K562 (cell line): ENCODE measurements at regions not wholly inside any gene's neighbourhood (a gene's known extent, or its start where the extent isn't known, plus 50 kb on each side); places are given as distances from the start of the nearest gene placed in this dataset.

Source experiments
- ATAC-seq: fragments of 200-7000 bp; cut with Tn5 transposase; 3 replicates; pipeline ENCODE4 v1.9.1; 2020; ENCODE audit warnings: moderate library complexity
- BruUV-seq: library from RNA; stranded (reverse); fragments of 400-500 nt; replicated peaks from 2 replicates; lab custom pipeline; 2021; lab: Mats Ljungman, UMichigan
- CTCF ChIA-PET: fragments of 300-600 bp; formaldehyde crosslinking; extraction: SDS; loops from one replicate; lab custom pipeline; 2021; ENCODE audit warnings: low intra/inter-chr PET ratio; lab: Yijun Ruan, JAX
- POLR2A ChIA-PET: fragments of 300-600, 350-650 bp; sonication (Branson Sonifier 250); formaldehyde crosslinking; extraction: SDS; loops from one replicate; lab custom pipeline; 2021; ENCODE audit warnings: antibody characterized with exemption, inconsistent platforms; lab: Yijun Ruan, JAX
- DNase-seq, 4 experiments: peaks; one replicate each; pipeline versions ENCODE4 v3.0.0 to v3.0.0-alpha.2; 2011 to 2018; ENCODE audit warnings: low spot score in 3 of 4, mixed read lengths in 3 of 4; ENCODE audit errors: extremely low read depth in 1 of 4
- FAIRE-seq: peaks from 2 replicates; lab custom pipeline; 2011; peaks lifted over from hg19 to GRCh38; lab: Jason Lieb, UNC
- H2AFZ ChIP-seq: 2 replicates; pipeline ENCODE4 v1.6.0; 2011; ENCODE audit warnings: low read depth, low read length, control low read depth, inconsistent platforms
- H3K27ac ChIP-seq: fragments of 200-600 bp; 3 replicates; pipeline ENCODE4 v1.8.0; 2011; ENCODE audit warnings: low read depth, mild to moderate bottlenecking, control low read depth, inconsistent platforms, low read length, moderate library complexity, mixed read lengths; ENCODE audit errors: extremely low read depth
- H3K27me3 ChIP-seq, 2 experiments: fragments of 300-600 bp in 1 of 2; 2 replicates in 1 of 2; 3 replicates in 1 of 2; pipeline versions ENCODE4 v1.6.0 to v1.8.0; 2011; ENCODE audit warnings: inconsistent platforms in 2 of 2, low read length in 2 of 2, mild to moderate bottlenecking in 1 of 2, mixed read lengths in 1 of 2, moderate library complexity in 1 of 2; ENCODE audit not compliant: control insufficient read depth in 2 of 2, insufficient read depth in 2 of 2
- H3K36me3 ChIP-seq: fragments of 300-600 bp; 3 replicates; pipeline ENCODE4 v1.8.0; 2011; ENCODE audit warnings: mild to moderate bottlenecking, low read length, inconsistent platforms; ENCODE audit not compliant: control insufficient read depth, insufficient read depth
- H3K4me1 ChIP-seq, 2 experiments: fragments of 200-600 bp in 1 of 2; replicated peaks in 1 of 2; 2 replicates in 1 of 2; 3 replicates in 1 of 2; pipeline versions ENCODE4 v1.5.1 to v1.8.0; 2011; ENCODE audit warnings: inconsistent platforms in 2 of 2, low read length in 2 of 2, mild to moderate bottlenecking in 1 of 2, mixed read lengths in 1 of 2, moderate library complexity in 1 of 2; ENCODE audit not compliant: control insufficient read depth in 2 of 2, insufficient read depth in 2 of 2
- H3K4me2 ChIP-seq: 2 replicates; pipeline ENCODE4 v1.6.1; 2011; ENCODE audit warnings: low read length, control low read depth, inconsistent platforms, mixed read lengths; ENCODE audit not compliant: insufficient read depth
- H3K4me3 ChIP-seq: fragments of 200-600 bp; sonication (generic), shearing (Covaris generic); 2 replicates; pipeline ENCODE4 v1.5.1; 2016; ENCODE audit warnings: control low read depth, inconsistent platforms
- H3K79me2 ChIP-seq: fragments of 200-600 bp; 3 replicates; pipeline ENCODE4 v1.8.0; 2011; ENCODE audit warnings: low read length, inconsistent platforms; ENCODE audit not compliant: control insufficient read depth, insufficient read depth
- H3K9ac ChIP-seq, 2 experiments: 2 replicates each; pipeline versions ENCODE4 v1.6.0 to v1.6.1; 2011; ENCODE audit warnings: low read depth in 2 of 2, low read length in 2 of 2, control low read depth in 1 of 2, inconsistent platforms in 1 of 2, mild to moderate bottlenecking in 1 of 2, mixed read lengths in 1 of 2; ENCODE audit not compliant: insufficient read depth in 1 of 2
- H3K9me1 ChIP-seq: one replicate; pipeline ENCODE4 v1.6.0; 2011; ENCODE audit warnings: inconsistent platforms, mild to moderate bottlenecking, low read length, moderate library complexity; ENCODE audit not compliant: control insufficient read depth, insufficient read depth
- H3K9me3 ChIP-seq: replicated peaks from 2 replicates; pipeline ENCODE4 v1.5.1; 2011; ENCODE audit warnings: low read depth, low read length, inconsistent platforms; ENCODE audit not compliant: control insufficient read depth, insufficient read depth
- H4K20me1 ChIP-seq: replicated peaks from 2 replicates; pipeline ENCODE4 v1.6.1; 2011; ENCODE audit warnings: low read length, inconsistent platforms, mixed read lengths; ENCODE audit not compliant: control insufficient read depth, insufficient read depth
- CEBPG ChIP-seq, 3 experiments: fragments of 200-800 bp in 1 of 3; sonication (Bioruptor generic) in 1 of 3; sonication (generic) in 1 of 3; formaldehyde crosslinking in 1 of 3; IDR thresholded peaks in 2 of 3; conservative IDR thresholded peaks in 1 of 3; 2 replicates each; pipeline versions ENCODE4 v1.6.1 to v1.8.0; 2016 to 2022; ENCODE audit warnings: missing compliant biosample characterization in 2 of 3, missing genetic modification characterization in 2 of 3, mild to moderate bottlenecking in 1 of 3, missing genetic modification reagents in 1 of 3
- WGBS: fragments of 100-300 bp; shearing (Covaris generic); methylation state at CpG from one replicate; pipeline ENCODE4 v1.1.6; 2016; ENCODE audit warnings: low coverage, mixed read lengths; ENCODE audit not compliant: insufficient coverage; ENCODE audit errors: missing lambda C conversion rate; 5-methylcytosine and 5-hydroxymethylcytosine counted together
- in situ Hi-C: fragments of 300-500 bp; cut with MboI; formaldehyde crosslinking; loops from 4 replicates; pipeline ENCODE4 v1.15.0; 2018; ENCODE audit warnings: inconsistent platforms, mixed read lengths
- intact Hi-C: fragments of 100-400 bp; cut with micrococcal nuclease; formaldehyde crosslinking; loops from 2 replicates; pipeline ENCODE4 v1.14.2; 2022
- TF ChIP-seq, protein P1 (sequence below): sonication (generic); formaldehyde crosslinking; IDR thresholded peaks from 2 replicates; pipeline ENCODE4 v1.8.0; 2023; ENCODE audit warnings: missing genetic modification reagents, mild to moderate bottlenecking, borderline replicate concordance

DNA sequence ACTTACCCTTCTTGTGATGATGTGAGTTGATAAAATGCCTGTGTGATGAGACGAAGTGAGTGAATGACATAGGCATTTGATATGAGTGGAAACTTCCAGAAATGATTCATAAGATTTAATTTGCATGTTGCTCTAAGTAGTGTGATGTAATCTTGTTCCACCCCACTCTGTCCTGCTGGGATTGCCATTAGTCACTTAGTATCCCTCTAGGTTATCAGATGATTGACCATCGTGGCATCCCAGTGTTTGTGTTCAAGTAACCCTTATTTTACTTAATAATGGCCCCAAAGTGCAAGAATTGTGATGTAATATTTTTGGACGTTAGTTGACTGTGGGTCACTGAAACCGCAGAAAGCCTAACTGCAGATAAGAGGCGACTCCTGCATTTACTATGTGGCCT, 214.4 kb upstream of the DIO2 start:
- H3K27ac ChIP-seq = no peak overlapping the region
- H4K20me1 ChIP-seq = no peaks in the 10 kb centered on the region
- POLR2A ChIA-PET = no interaction called here
- no peaks in the 10 kb centered on the region for H3K9me1 ChIP-seq
- FAIRE-seq (no peak), DNase-seq (no peak), ATAC-seq (no peak)
- no TSS peak for BruUV-seq
- H3K4me2 ChIP-seq = no peak overlapping the region
- TF ChIP-seq CEBPG (CRISPR knock-in tag; IDR thresholded peaks at IDR 0.05) = no peak
- TF ChIP-seq CEBPG (tag; conservative IDR thresholded peaks at IDR 0.05 in 1 of 2, IDR thresholded peaks at IDR 0.05 in 1 of 2) = 0 out of 4 replicates have a peak, but pooled peaks of 1 of the 2 experiments have one; percentile 20
- TF ChIP-seq, protein P1, sequence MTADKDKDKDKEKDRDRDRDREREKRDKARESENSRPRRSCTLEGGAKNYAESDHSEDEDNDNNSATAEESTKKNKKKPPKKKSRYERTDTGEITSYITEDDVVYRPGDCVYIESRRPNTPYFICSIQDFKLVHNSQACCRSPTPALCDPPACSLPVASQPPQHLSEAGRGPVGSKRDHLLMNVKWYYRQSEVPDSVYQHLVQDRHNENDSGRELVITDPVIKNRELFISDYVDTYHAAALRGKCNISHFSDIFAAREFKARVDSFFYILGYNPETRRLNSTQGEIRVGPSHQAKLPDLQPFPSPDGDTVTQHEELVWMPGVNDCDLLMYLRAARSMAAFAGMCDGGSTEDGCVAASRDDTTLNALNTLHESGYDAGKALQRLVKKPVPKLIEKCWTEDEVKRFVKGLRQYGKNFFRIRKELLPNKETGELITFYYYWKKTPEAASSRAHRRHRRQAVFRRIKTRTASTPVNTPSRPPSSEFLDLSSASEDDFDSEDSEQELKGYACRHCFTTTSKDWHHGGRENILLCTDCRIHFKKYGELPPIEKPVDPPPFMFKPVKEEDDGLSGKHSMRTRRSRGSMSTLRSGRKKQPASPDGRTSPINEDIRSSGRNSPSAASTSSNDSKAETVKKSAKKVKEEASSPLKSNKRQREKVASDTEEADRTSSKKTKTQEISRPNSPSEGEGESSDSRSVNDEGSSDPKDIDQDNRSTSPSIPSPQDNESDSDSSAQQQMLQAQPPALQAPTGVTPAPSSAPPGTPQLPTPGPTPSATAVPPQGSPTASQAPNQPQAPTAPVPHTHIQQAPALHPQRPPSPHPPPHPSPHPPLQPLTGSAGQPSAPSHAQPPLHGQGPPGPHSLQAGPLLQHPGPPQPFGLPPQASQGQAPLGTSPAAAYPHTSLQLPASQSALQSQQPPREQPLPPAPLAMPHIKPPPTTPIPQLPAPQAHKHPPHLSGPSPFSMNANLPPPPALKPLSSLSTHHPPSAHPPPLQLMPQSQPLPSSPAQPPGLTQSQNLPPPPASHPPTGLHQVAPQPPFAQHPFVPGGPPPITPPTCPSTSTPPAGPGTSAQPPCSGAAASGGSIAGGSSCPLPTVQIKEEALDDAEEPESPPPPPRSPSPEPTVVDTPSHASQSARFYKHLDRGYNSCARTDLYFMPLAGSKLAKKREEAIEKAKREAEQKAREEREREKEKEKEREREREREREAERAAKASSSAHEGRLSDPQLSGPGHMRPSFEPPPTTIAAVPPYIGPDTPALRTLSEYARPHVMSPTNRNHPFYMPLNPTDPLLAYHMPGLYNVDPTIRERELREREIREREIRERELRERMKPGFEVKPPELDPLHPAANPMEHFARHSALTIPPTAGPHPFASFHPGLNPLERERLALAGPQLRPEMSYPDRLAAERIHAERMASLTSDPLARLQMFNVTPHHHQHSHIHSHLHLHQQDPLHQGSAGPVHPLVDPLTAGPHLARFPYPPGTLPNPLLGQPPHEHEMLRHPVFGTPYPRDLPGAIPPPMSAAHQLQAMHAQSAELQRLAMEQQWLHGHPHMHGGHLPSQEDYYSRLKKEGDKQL (CRISPR knock-in tag) = no peak
- no peak overlapping the region for H3K4me3 ChIP-seq
- no peak overlapping the region for H3K9ac ChIP-seq
- H3K27me3 ChIP-seq = no peaks in the 10 kb centered on the region
- 0% methylated on average over 4 of the region's 5 CpGs for WGBS
- no peaks in the 10 kb centered on the region for H3K79me2 ChIP-seq
- no peaks in the 10 kb centered on the region for H3K9me3 ChIP-seq
- H3K36me3 ChIP-seq = no peaks in the 10 kb centered on the region
- no peaks in the 10 kb centered on the region for H3K4me1 ChIP-seq
- H2AFZ ChIP-seq = no peak overlapping the region
- CTCF ChIA-PET = no interaction called here
- intact Hi-C loops (no loop called here), in situ Hi-C loops (no loop called here)
